HG02884 (cell line): ENCODE measurements at regions not wholly inside any gene's neighbourhood (a gene's known extent, or its start where the extent isn't known, plus 50 kb on each side); places are given as distances from the start of the nearest gene placed in this dataset.

Experiments
- ATAC-seq: cut with Tn5 transposase; IDR thresholded peaks from one replicate; pipeline ENCODE4 v1.9.1; 2021; ENCODE audit warnings: mild to moderate bottlenecking, moderate library complexity; ENCODE audit not compliant: unreplicated experiment

DNA sequence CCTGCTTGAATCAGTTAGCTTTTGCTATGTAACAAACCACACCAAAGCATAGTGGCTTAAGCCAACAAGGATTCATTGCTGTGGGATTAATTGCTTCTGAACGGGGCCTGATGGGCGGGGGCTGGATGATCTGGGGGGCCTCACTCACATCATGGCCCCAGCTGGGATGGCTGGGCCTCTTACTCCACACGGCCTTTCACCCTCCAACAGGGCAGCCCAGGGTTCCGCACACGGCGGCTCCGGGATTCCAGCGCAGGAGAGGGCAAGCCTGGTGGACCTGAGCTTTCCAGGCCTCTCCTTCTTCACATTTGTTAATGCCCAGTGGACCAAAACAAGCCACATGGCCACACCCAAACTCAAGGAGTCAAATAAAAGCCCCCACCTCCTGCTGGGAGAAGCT is 86.3 kb upstream of the PHLPP1 start:
- ATAC-seq = no peak

DNA sequence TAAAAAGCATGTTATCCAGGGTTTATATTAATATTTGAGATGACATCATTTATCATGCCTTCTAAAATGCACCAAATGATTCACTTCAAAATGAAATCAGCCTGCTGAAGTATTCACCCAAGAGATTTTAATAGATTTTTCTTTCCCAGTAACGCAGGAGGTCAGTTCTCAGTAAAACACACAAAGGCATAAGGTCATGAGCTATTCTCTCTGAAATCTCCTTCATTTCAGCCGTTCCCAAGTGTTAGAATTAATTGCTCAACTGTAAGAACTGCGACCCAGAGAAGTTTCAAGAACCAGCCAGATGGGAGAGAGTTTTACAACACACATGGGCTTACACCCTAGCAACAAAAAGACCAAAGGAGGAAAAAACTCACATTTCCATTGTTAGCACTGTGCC is 84.2 kb upstream of the PHLPP1 start:
- no peak for ATAC-seq

DNA sequence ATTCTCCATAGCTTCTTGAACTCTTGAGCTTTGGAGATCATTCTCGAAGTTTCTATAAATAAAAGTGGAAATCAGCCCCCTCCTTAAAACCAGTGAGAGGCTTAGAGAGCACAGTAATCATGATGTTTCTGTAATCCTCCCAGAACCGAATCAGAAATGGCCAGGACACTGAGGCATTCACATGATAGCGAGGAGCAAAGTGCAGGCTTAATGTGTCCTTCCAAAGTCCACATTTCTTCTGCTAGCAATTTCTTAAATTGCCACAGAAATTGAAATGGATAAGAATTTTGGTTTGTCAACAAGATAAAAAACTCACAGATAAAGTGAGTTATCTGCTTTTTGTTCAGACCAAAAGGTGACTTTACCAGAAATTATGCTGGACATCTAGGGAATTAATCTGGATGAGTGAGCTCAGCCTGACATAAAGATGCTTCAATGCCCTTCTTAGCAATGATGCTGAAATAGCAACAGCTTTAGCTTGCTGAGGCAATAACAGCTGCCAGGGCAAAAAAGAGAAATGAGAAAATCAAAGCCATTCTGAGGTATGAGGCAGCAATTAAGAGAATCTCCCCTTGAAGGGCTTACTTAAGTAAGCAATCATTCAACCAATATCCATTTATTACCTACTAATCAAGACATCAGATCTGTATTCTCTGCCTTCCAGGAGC is 82.4 kb upstream of the PHLPP1 start:
- ATAC-seq = no peak

DNA sequence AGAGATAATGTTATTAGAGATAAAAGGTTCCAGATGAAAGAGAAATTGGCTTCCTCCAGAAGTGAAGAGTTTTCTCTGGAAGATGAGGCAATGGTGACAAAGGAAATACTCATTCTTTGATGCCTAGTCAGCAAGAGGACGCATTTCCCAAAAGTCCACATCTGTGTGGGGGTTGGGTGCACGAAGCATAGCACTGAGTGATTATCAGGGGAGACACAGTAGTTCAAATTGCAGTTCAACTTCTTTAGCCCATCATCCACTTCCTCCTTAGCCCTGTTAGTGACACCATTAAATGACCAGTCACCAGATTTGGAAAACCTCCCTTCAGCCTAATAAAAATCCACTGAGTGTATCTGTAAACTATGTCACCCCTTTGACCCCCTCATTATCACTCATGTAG is 80.9 kb upstream of the PHLPP1 start:
- no peak for ATAC-seq

DNA sequence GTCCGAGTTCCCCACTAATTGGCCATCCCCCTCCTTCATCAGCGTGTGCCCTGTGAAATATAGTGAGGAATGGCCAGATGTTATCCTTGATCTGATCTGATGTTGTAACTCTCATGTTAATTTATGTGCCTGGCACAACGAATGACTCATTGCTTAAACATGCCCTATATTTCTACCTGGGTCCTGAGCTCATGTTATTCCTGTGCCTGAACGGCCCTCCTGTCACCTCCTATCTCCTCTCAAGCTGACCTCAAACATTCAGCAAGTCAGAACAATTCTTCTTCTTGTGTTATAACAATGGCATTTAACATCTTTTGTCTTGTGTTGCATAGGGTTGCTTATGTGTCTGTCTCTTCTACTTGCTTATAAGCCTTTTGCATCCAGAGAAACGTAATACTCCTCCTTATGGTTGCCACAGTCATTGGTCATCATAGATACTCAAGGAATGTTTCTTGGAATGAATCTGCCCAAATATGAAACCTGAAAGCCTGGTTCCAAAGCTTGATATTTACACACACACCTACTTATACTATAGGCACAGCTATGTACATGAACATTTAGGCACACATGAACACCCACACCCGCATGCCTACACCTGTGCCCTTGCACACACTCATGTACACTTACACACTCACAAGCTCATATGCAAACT is 80.2 kb upstream of the PHLPP1 start:
- ATAC-seq = no peak

DNA sequence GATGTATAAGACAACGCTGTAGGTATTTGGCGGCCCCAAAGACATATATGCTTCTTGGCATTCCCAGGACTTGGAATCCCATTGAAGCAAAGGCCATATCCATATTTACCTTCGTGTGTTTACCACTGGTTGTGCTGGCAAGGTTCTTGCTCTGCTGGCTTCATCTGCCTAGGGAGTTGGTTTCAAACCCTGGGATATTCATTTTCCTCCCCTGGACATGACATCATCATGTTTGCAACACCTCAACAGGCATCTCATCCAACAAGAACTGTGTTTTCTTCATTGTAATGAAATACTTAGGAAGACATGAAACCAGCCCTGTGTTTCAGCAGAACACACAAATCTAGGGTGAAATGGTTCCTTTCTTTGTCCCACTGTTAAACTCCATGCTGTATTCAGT is 77.9 kb upstream of the PHLPP1 start:
- no peak for ATAC-seq

DNA sequence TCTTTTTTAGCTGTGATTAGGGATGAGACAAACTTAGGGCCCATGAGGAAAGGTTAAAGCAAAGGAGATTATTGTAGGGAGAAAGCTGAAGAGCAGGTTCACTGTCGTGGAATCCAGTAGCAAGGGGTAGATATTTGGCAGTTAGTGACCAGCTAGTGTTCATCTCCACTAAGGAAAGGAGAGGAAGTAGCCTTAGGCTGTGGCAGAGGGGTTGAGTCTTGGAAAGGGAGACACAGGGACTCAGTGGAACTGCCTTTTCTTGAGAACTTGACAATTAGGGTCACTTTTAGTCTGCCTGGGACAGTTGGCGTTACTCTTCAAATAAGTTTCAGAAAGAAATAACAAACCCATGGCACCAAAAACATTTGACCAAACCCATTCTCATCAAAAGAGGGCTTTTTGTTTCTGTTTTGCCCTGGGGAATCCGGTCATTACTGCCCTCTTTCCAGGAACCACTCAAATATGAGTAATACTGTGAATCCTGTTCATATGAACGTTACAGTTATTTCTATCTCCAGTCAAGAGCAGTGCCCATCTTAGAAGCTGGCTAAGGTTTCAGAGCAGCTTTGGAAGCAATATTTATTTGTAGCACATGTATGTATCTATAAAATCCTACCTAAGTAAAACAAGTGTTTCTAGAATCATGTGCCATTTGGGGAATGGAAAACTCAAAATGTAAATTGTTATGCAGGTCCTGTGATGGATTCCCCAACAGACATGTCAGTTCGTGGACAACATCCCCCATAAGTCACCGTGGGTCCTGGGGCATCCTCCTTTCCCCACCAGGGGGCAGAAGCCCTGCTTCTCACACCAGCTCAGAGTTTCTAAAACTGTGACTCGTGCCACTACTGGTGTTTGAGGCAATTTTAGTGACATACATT is 77.3 kb upstream of the PHLPP1 start:
- peak; percentile 80 for ATAC-seq

DNA sequence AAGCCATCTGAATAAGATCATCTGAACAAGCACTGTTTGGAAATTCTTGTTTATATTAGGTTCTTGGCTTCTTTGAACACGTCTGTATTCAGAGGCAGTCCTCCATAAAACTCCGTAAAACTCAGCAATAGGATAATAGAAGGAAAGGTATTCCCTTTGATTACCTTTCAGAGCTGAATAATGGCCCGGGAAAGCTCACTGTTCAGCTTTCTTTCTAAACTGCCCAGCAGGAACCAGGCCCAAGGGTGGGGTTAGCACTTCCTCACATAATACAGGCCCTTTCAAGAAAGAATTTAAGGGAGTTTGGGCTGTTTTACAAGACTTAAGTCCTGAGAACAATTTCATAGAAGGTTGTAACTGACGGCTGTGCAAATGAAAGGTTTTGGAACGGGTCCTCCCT is 72.2 kb upstream of the PHLPP1 start:
- no peak for ATAC-seq

DNA sequence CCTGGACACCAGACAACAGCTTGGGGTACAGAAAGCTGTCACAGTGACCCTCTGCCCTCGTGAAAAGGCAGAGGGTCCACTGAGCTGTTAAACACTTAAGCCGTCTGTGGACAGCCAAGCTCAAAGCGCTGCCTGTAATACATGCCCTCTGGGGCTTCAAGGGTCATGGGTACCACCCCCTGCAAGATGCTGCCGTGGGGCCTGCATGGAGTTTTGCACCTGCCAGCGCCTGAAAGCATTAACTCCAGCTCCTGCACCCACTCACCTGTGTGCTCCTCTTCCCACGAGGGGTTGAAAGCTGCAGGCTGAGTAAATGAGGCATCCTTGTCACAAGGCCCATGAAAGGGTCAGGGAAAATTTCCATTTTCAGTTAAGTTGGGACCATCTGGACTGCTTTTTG is 70.6 kb upstream of the PHLPP1 start:
- ATAC-seq = no peak

DNA sequence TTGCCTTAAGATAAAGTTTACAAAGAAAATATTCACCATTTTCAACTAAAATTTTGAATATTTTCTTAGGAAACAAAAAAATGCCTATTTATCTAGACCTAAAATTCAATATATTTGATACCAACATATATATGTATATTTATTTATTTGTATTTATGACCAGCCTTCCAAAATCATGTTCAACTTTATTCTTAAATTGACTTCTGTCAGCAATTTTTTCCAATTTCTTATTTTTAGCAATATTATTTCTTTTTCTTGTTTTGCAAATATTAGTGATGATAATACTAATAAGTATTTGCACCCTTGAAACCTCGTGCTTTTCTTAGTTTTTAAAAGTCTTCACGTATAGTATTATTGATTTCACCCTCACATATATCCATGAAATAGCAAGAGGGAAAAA is 68.2 kb upstream of the PHLPP1 start:
- ATAC-seq = no peak

DNA sequence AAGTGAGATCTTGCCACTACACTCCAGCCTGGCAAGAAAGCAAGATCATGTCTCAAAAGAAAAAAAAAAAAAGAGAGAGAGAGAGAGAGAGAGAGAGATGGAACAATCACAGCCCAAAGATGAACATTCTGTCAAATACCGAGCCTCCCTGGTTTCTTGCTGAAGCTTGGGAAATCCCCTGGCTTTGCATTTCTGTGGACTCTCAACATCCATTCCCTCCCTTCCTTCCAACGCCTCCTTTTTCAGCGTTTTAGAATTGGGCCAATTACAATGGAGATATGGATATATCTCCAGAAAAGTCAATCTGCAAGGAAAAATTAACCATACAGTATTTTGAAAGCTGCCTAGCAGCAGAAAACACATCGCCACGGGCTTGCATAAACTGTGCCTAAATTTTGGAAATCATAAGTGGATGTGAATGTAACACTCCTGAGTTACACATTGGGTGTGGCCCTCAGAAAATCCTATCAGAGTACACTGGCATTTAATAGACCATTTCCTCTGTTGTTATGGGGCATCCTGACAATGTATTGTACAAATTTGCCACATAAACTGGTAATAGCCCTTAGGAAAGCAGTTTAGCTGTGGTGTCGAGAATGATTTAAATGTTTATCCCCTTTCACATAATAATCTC is 67.2 kb upstream of the PHLPP1 start:
- ATAC-seq = no peak

DNA sequence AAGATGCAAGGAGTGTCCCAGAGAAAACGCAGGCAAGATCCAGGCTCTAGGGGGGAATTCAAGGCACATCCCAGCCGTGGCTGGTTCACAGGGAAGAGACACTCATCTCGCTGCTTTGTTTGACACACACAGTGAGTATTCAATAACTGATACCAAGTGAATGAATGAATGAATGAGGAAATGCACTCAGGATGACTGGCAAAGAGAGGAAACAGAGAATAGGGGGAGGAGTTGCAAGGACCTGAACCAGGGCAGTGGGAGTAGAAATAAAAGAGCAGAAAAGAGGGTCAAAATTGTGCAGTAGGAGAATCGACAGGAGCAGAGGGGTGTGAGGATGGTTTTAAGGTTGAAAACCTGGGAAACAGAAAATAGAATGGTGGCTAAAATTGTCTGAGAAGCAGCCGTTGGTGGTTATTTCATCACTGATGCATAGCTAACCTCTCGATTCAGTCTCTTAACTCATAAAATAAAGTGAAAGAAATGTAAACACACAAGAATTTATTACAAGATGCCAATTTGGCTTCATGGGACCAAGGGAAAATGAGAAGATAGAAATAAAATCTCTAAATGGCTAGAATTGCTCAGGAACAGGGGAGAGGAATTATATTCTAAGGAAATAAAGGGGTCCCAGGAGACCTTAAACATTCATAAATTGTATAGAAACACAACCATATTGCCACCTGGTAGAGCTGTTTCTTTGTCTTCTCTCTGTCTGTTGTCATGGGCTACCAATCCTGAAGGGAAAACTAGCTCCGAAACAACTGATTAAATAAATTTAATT is 63.9 kb upstream of the PHLPP1 start:
- ATAC-seq = peak; percentile 21

DNA sequence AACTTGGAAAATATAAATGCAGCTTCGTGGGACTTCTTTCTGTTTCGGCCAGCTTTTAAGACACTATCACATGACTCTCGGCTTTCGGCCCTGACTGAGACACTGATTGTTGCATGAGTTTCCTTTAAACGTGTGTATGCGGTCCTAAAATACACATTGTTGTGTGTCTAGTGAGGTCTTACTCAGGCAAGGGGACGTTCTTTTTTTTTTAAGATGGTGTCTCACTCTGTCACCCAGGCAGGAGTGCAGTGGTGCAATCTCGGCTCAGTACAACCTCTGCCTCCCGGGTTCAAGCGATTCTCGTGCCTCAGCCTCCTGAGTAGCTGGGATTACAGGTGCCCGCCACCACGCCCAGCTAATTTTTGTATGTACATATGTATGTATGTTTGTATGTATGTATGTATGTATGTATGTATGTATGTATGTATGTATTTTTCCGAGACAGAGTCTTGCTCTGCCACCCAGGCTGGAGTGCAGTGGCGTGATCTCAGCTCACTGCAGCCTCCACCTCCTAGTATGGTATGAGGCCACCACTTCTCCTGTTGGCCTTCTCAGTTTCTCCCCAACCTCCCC is 63.2 kb upstream of the PHLPP1 start:
- ATAC-seq = peak; percentile 65

DNA sequence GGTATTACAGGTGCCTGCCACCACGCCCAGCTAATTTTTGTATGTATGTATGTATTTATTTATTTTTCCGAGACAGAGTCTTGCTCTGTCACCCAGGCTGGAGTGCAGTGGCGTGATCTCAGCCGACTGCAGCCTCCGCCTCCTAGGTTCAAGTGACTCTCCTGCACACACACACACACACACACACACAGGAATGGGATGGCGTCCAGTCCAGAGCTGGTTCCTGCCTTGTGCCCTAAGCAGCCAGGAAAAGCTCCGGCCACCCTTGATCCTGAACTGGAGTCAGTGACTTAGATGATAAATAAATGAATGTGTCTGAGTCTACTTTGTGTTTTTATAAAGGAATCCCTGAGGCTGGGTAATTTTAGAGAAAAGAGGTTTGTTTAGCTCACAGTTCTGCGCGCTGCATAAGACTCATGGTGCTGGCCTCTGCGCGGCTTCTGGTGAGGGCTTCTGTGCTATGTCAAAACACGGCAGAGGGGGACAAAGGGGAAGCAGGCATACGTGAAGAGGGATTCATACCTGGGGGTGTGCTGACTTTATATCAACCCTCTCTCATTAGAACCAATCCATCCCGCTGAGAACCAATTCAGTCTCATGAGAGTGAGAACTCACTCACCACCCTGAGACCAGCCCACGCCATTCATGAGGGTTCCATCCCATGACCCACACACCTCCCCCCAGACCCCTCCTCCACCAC is 59.7 kb upstream of the PHLPP1 start:
- no peak for ATAC-seq

DNA sequence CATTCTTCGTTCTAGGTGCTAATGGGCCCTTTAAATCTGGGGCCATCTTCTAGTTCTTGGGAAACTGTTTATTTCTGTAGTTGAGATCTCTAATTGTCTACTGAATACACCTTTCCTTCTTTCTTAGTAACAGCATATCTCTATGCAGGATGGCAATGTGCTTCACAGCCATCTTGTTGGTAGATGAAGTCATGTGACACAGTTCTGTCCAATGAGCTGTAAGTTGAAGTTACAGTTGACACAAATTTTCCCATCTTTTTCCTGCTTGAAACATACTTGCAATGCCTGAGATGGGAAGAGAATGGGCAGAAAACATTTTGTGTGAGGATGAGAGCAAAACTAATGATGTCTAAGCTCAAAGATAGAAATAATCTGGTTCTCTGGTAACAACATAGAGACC is 57.3 kb upstream of the PHLPP1 start:
- no peak for ATAC-seq

DNA sequence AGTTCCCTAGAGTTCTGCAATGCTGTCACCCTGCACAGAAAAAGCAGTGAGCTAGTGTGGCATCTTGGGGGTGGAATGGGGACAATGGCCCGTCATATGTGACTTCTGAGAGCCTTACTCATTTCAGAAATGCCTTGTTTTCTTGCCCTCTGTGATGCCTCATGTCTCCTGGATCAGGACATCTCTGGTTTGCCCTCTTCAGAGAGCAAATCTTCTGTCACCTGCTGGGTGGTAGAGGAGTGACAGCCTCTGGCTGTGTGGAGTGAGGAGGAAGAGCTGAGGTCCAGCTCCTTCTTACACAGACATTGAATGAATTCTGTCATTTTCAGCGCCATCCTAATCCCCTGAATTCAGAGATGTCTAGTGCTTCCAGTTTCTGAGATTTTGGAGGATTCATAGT is 55.6 kb upstream of the PHLPP1 start:
- ATAC-seq = no peak

DNA sequence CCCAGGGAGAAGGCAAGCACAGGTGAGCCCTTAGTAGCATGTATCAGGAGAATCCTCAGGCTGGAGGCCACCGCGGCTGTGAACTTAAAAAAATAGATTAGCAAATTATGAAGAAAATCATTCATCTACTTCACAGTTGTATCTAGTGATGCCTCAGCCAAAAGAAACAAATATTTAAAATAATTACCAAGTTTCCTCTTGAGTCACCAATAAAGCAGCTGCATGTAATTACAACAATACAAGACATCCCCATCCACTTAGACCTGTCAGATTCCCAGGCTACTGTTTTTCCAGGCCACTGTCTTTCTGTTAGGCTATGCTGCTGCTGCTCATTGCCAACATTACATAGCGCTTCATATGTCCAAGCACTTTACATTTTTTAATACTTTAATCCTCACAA is 54.6 kb upstream of the PHLPP1 start:
- ATAC-seq = no peak

DNA sequence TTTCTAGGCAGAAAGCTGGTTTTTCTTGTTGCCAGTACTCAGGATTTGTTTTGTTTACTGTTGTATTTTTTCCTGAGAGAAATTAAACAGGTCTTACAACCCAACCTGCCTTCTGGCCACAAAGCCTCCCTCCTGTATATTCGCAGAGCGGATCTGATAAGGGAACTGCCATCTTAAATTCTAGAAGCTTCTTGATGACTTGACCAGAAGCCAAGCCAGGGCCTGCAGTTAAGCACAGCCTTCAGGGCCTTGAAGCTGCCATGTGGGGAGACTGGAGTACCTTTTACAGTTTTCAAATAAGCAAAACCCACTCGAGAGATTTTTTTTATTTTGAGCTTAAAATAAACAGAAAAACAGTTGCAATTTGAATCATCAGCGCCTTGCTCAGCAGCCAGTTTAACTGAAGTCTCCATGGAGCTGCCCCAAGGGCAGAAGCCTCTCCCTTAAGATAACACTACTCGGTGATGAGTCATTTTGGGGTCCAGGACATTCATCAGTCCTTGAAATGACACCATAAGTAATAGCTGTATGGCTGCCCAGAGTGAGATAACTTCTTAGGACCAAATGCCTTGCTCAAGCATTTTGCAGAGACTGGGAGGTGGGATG is 51.5 kb upstream of the PHLPP1 start:
- peak; percentile 97 for ATAC-seq

DNA sequence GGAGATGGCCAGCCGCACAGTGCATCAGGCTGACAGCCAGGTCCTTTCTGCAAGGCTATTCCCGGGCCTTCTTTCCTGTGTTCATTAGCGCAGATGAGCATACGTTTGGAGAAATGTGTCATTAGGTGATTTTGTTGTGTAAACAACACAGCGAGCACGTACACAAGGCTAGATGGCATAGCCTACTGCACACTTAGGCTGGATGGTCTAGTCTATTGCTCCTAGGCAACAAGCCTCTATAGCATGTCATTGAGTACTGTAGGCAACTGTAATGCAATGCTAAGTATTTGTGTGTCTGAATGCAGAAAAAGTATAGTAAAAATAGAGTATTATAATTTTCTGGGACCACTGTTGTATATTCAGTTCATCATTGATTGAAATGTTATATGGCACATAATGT is 50.9 kb upstream of the PHLPP1 start:
- no peak for ATAC-seq
